ENCODE measurements at regions not wholly inside any gene's neighbourhood (a gene's known extent, or its start where the extent isn't known, plus 50 kb on each side); places are given as distances from the start of the nearest gene placed in this dataset.

DNA sequence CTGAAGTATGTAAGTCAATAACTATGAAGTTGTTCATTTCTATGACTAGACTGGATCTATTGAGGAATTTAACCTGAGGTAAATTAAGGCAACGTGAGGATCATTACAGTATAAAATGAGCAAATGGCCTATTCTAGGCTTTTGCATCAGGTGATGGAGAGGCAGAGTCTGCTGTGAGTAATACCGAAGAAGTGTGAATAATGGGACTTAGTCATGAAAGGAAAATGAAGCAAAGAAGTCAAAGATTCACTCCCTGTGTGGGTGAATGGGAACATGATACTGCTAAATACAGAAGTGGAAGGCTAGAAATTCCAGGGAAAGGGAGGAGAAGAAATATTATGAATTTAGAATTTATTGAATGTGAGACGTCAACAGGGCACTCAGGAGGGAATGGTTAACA, 774.1 kb downstream of the LIG4 start:
- TF ChIP-seq, protein P1, sequence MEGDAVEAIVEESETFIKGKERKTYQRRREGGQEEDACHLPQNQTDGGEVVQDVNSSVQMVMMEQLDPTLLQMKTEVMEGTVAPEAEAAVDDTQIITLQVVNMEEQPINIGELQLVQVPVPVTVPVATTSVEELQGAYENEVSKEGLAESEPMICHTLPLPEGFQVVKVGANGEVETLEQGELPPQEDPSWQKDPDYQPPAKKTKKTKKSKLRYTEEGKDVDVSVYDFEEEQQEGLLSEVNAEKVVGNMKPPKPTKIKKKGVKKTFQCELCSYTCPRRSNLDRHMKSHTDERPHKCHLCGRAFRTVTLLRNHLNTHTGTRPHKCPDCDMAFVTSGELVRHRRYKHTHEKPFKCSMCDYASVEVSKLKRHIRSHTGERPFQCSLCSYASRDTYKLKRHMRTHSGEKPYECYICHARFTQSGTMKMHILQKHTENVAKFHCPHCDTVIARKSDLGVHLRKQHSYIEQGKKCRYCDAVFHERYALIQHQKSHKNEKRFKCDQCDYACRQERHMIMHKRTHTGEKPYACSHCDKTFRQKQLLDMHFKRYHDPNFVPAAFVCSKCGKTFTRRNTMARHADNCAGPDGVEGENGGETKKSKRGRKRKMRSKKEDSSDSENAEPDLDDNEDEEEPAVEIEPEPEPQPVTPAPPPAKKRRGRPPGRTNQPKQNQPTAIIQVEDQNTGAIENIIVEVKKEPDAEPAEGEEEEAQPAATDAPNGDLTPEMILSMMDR (IDR thresholded peaks at IDR 0.05; ENCODE audit: insufficient read depth, low read length, poor library complexity, severe bottlenecking): no peak
- no peak for TF ChIP-seq EZH2phosphoT487 (conservative IDR thresholded peaks at IDR 0.05; ENCODE audit: low read length)

Data from SU-DHL-6 (cell line).